DOHH2 (cell line): ENCODE measurements at regions not wholly inside any gene's neighbourhood (a gene's known extent, or its start where the extent isn't known, plus 50 kb on each side); places are given as distances from the start of the nearest gene placed in this dataset.

Source experiments
- H3F3A ChIP-seq: fragments of 200-600 bp; sonication (generic), shearing (Covaris generic); 2 replicates; pipeline ENCODE4 v1.6.0; 2016; ENCODE audit warnings: antibody characterized with exemption, mild to moderate bottlenecking; ENCODE audit not compliant: control insufficient read depth, insufficient read depth
- H3K27ac ChIP-seq: fragments of 200-600 bp; sonication (generic); 2 replicates; pipeline ENCODE4 v1.5.1; 2014; ENCODE audit warnings: low read depth, mild to moderate bottlenecking, low read length, moderate library complexity
- H3K27me3 ChIP-seq: fragments of 200-600 bp; sonication (generic); 2 replicates; pipeline ENCODE4 v1.6.1; 2014; ENCODE audit warnings: mild to moderate bottlenecking, low read length, mixed read lengths; ENCODE audit not compliant: control insufficient read depth
- H3K36me3 ChIP-seq: fragments of 200-600 bp; sonication (generic); 2 replicates; pipeline ENCODE4 v1.6.1; 2014; ENCODE audit warnings: mild to moderate bottlenecking, low read length, moderate library complexity, mixed read lengths; ENCODE audit not compliant: control insufficient read depth
- H3K4me1 ChIP-seq: fragments of 200-600 bp; sonication (generic); 2 replicates; pipeline ENCODE4 v1.6.1; 2014; ENCODE audit warnings: mild to moderate bottlenecking, low read length, mixed read lengths; ENCODE audit not compliant: control insufficient read depth
- H3K4me2 ChIP-seq: fragments of 200-600 bp; sonication (generic); 2 replicates; pipeline ENCODE4 v1.6.0; 2014; ENCODE audit warnings: mild to moderate bottlenecking, low read length, moderate library complexity
- H3K4me3 ChIP-seq: fragments of 200-600 bp; sonication (generic); 2 replicates; pipeline ENCODE4 v1.5.1; 2014; ENCODE audit warnings: mild to moderate bottlenecking, low read length, mixed read lengths
- H3K79me2 ChIP-seq: fragments of 200-600 bp; sonication (generic); 2 replicates; pipeline ENCODE4 v1.6.1; 2014; ENCODE audit warnings: mild to moderate bottlenecking, low read length, mixed read lengths; ENCODE audit not compliant: control insufficient read depth
- H3K9me2 ChIP-seq: fragments of 200-600 bp; sonication (generic); replicated peaks from 2 replicates; pipeline ENCODE4 v1.6.1; 2014; ENCODE audit warnings: mild to moderate bottlenecking, low read length, mixed read lengths; ENCODE audit not compliant: control insufficient read depth
- H3K9me3 ChIP-seq: fragments of 200-600 bp; sonication (generic); 2 replicates; pipeline ENCODE4 v1.6.1; 2014; ENCODE audit warnings: antibody characterized with exemption, low read length, mixed read lengths; ENCODE audit not compliant: control insufficient read depth, insufficient read depth
- H4K20me1 ChIP-seq: fragments of 200-600 bp; sonication (generic); 2 replicates; pipeline ENCODE4 v1.6.0; 2014; ENCODE audit warnings: low read depth, mild to moderate bottlenecking, antibody characterized with exemption, low read length, moderate library complexity; ENCODE audit not compliant: control insufficient read depth, insufficient read depth
- EZH2phosphoT487 ChIP-seq: fragments of 200-600 bp; sonication (generic); IDR thresholded peaks from 2 replicates; pipeline ENCODE4 v1.6.1; 2017; ENCODE audit warnings: borderline replicate concordance, mild to moderate bottlenecking, antibody characterized with exemption, low read length, moderate library complexity, mixed read lengths
- TF ChIP-seq, protein P1 (sequence below): fragments of 200-600 bp; sonication (generic); IDR thresholded peaks from one replicate; pipeline ENCODE4 v1.5.1; 2014; ENCODE audit warnings: antibody characterized with exemption, mild to moderate bottlenecking, low read depth, low read length; ENCODE audit not compliant: poor library complexity, severe bottlenecking

DNA sequence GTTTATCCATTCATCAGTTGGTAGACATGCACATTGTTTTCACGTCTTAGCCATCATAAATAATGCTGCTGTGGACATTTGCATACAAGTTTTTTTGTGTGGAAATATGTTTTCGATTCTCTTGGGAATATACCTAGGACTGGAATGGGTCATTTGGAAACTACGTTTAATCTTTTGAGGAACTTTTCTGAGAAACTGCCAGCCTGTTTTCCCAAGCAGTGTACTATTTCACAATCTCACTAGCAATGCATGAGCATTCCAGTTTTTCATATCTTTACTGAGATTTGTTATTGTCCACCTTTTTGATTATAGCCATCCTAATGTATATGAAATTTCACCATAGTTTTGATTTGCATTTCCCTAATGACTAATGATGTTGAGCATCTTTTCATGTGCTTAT, 95.7 kb upstream of the JAZF1 start:
- Histone ChIP-seq H3K9me3 (no peaks in the 10 kb centered on the region), H3K27ac (no peak overlapping the region), H3F3A (peaks cover under 1% of the 10 kb centered on the region; the same call in 1 of the 2 replicates), H3K79me2 (no peaks in the 10 kb centered on the region), H3K36me3 (no peaks in the 10 kb centered on the region), H3K9me2 (no peaks in the 10 kb centered on the region), H3K4me2 (no peak overlapping the region), H3K4me1 (peaks cover 8% of the 10 kb centered on the region), H3K4me3 (no peak overlapping the region), H4K20me1 (no peaks in the 10 kb centered on the region), H3K27me3 (no peaks in the 10 kb centered on the region)
- no peak for TF ChIP-seq EZH2phosphoT487
- TF ChIP-seq, protein P1, sequence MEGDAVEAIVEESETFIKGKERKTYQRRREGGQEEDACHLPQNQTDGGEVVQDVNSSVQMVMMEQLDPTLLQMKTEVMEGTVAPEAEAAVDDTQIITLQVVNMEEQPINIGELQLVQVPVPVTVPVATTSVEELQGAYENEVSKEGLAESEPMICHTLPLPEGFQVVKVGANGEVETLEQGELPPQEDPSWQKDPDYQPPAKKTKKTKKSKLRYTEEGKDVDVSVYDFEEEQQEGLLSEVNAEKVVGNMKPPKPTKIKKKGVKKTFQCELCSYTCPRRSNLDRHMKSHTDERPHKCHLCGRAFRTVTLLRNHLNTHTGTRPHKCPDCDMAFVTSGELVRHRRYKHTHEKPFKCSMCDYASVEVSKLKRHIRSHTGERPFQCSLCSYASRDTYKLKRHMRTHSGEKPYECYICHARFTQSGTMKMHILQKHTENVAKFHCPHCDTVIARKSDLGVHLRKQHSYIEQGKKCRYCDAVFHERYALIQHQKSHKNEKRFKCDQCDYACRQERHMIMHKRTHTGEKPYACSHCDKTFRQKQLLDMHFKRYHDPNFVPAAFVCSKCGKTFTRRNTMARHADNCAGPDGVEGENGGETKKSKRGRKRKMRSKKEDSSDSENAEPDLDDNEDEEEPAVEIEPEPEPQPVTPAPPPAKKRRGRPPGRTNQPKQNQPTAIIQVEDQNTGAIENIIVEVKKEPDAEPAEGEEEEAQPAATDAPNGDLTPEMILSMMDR = no peak

DNA sequence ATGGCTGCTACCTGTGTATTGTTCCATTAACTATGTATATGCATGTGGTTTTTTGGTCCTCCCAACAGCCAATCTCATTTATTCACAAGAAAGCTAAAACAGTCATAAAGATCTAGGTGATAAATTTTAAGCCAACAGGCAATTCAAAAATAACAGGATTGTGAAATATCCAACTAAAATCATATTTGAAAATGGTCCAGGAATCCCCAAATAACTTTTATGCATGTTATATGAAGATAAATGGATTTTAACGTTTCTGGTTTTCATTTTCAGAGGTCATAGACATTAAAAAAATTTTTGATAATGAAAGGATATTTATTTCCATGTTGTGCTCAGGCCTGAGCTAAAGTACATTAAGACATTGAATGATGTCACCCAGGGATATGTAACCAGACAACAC, 96.8 kb upstream of the JAZF1 start:
- Histone ChIP-seq H3F3A (no peaks in the 10 kb centered on the region), H3K4me3 (no peak overlapping the region), H3K36me3 (no peaks in the 10 kb centered on the region), H3K27ac (no peak overlapping the region), H3K4me2 (no peak overlapping the region), H3K9me3 (no peaks in the 10 kb centered on the region), H3K4me1 (peaks cover 4% of the 10 kb centered on the region), H3K27me3 (no peaks in the 10 kb centered on the region), H4K20me1 (no peaks in the 10 kb centered on the region), H3K9me2 (no peaks in the 10 kb centered on the region), H3K79me2 (no peaks in the 10 kb centered on the region)
- no peak for TF ChIP-seq EZH2phosphoT487
- TF ChIP-seq, protein P1 = no peak

DNA sequence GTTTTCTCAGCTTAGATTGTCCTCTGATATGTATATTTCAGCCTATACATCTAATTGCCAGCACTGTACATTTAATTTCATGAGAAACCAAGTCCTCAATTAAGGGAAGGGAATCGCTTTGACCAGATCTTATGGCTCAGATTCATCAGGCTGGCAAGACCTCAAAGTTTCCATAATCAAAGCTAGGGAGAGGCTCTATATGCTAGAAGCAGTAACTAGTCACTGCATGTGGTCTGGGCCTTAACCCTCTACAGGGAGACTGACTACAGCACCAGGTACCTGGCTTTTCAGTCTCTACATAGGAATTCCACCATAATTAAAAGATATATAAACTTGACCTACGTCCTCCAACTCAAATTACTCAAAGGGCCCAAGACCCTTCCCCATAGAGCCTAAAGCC, 97.4 kb upstream of the JAZF1 start:
- Histone ChIP-seq H3K79me2 (no peaks in the 10 kb centered on the region), H3K4me1 (no peaks in the 10 kb centered on the region), H3K9me2 (no peaks in the 10 kb centered on the region), H4K20me1 (no peaks in the 10 kb centered on the region), H3K4me2 (no peak overlapping the region), H3K4me3 (no peak overlapping the region), H3K27ac (no peak overlapping the region), H3F3A (no peaks in the 10 kb centered on the region), H3K9me3 (no peaks in the 10 kb centered on the region), H3K36me3 (no peaks in the 10 kb centered on the region), H3K27me3 (no peaks in the 10 kb centered on the region)
- TF ChIP-seq, protein P1 = no peak
- no peak for TF ChIP-seq EZH2phosphoT487

DNA sequence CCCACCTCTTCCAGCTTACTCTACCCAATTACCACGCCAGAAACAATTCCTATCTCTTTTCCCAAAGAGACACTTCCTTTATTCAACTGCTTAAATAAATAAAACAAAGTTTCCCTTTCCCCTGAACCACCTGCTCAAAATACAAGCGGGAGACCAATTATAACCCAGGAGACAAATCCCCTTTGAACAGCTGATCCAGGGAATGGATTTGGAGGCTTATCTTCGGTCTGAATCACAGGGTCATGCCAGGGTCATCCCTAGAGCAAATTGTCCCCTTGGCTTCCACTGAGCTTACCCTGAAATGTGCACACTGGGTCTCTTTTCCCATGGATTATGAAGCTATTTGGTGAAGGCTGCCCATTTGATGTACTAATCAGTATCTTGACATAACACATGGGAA, 99.9 kb upstream of the JAZF1 start:
- Histone ChIP-seq H4K20me1 (no peaks in the 10 kb centered on the region), H3K4me2 (no peak overlapping the region), H3F3A (no peaks in the 10 kb centered on the region), H3K4me3 (no peak overlapping the region), H3K36me3 (no peaks in the 10 kb centered on the region), H3K9me2 (no peaks in the 10 kb centered on the region), H3K9me3 (no peaks in the 10 kb centered on the region), H3K79me2 (no peaks in the 10 kb centered on the region), H3K27ac (no peak overlapping the region), H3K27me3 (no peaks in the 10 kb centered on the region), H3K4me1 (no peaks in the 10 kb centered on the region)
- no peak for TF ChIP-seq EZH2phosphoT487
- TF ChIP-seq, protein P1 = no peak
